ENCODE measurements at regions not wholly inside any gene's neighbourhood (a gene's known extent, or its start where the extent isn't known, plus 50 kb on each side); places are given as distances from the start of the nearest gene placed in this dataset.

DNA sequence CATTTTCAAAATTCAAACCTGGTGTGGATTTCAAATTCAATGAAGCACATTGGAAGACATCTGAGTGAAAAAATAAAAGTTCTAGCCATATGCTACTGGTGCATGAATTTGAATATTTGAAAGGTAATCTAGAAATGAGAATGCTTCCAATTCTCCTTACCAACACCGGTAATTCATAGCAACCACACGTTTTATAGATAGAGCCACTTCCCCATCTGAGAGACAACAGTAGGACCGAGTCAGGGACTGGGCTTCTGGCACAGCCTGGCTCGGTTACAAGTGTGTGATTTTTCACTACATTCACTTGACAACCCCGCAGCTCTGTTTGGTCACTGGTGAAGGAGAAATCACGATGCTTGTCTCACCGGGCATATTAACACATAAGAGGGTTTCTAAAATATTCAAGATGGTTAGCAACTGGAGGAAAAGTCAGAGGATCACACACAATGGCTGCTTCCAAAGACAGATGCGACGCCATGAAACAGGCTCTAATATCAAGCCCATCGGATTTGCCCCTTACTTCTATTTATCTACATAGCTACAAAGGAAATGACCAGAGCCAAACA is 86.5 kb upstream of the FOXN3 start:
- Histone ChIP-seq H3K9me3 (ENCODE audit: control insufficient read depth, insufficient read depth, low read length) (no peaks in the 10 kb centered on the region), H3K27me3 (ENCODE audit: control insufficient read depth, insufficient read depth, low read length) (no peaks in the 10 kb centered on the region), H3K27ac (ENCODE audit: low read depth, low read length) (no peak overlapping the region), H3K4me3 (ENCODE audit: low read depth, low read length) (no peak overlapping the region)
- no peak for DNase-seq (ENCODE audit: low read depth, low spot score)
- CTCF ChIA-PET: no interaction called here
- TF ChIP-seq, protein P1, sequence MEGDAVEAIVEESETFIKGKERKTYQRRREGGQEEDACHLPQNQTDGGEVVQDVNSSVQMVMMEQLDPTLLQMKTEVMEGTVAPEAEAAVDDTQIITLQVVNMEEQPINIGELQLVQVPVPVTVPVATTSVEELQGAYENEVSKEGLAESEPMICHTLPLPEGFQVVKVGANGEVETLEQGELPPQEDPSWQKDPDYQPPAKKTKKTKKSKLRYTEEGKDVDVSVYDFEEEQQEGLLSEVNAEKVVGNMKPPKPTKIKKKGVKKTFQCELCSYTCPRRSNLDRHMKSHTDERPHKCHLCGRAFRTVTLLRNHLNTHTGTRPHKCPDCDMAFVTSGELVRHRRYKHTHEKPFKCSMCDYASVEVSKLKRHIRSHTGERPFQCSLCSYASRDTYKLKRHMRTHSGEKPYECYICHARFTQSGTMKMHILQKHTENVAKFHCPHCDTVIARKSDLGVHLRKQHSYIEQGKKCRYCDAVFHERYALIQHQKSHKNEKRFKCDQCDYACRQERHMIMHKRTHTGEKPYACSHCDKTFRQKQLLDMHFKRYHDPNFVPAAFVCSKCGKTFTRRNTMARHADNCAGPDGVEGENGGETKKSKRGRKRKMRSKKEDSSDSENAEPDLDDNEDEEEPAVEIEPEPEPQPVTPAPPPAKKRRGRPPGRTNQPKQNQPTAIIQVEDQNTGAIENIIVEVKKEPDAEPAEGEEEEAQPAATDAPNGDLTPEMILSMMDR (IDR thresholded peaks at IDR 0.05; ENCODE audit: low read depth, low read length): no peak
- POLR2A ChIA-PET: no interaction called here

DNA sequence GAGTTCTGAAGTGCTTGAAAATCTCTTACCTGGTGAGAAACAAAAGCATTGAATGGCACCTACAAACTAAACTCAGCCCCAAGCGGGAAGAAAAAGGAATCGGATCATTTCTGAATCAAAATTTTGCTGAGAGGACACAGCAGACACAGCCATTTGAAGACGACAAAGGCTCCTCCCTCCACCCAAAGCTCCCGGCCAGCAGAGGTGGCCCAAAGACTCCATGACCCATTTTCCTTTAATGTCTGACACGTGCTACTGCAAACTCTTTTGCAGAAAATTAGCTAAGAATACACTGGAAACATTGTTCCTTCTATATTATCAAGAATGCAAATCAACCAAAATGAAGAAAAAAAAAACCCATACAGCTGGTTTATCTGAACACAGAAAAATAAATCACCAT is 85.9 kb upstream of the FOXN3 start:
- TF ChIP-seq, protein P1 (IDR thresholded peaks at IDR 0.05; ENCODE audit: low read depth, low read length): no peak
- Histone ChIP-seq H3K9me3 (ENCODE audit: control insufficient read depth, insufficient read depth, low read length) (no peaks in the 10 kb centered on the region), H3K27ac (ENCODE audit: low read depth, low read length) (no peak overlapping the region), H3K27me3 (ENCODE audit: control insufficient read depth, insufficient read depth, low read length) (no peaks in the 10 kb centered on the region), H3K4me3 (ENCODE audit: low read depth, low read length) (no peak overlapping the region)
- POLR2A ChIA-PET: no interaction called here
- CTCF ChIA-PET: no interaction called here
- no peak for DNase-seq (ENCODE audit: low read depth, low spot score)

DNA sequence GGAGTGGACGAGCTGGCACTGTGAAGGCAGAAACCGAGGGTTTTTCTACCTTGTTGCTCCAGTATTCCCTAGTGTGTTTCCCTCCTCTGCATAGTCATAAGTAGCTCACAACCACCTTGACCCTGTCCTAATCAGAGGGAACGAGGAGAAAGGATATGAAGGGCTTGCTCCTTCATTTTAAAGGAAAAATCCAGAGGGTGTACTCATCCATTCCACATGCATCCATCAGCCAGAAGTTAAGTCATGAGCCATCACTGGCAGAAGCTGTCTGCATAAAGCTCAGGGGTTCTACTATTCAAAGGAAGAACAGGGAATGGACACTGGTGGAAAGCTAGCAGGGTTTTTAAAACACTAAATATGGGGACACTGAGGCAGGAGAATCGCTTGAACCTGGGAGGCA is 84.3 kb upstream of the FOXN3 start:
- Histone ChIP-seq H3K27me3 (ENCODE audit: control insufficient read depth, insufficient read depth, low read length) (no peaks in the 10 kb centered on the region), H3K4me3 (ENCODE audit: low read depth, low read length) (no peak overlapping the region), H3K27ac (ENCODE audit: low read depth, low read length) (no peak overlapping the region), H3K9me3 (ENCODE audit: control insufficient read depth, insufficient read depth, low read length) (no peaks in the 10 kb centered on the region)
- CTCF ChIA-PET: no interaction called here
- DNase-seq (ENCODE audit: low read depth, low spot score): no peak
- TF ChIP-seq, protein P1 (IDR thresholded peaks at IDR 0.05; ENCODE audit: low read depth, low read length): no peak
- POLR2A ChIA-PET: no interaction called here

DNA sequence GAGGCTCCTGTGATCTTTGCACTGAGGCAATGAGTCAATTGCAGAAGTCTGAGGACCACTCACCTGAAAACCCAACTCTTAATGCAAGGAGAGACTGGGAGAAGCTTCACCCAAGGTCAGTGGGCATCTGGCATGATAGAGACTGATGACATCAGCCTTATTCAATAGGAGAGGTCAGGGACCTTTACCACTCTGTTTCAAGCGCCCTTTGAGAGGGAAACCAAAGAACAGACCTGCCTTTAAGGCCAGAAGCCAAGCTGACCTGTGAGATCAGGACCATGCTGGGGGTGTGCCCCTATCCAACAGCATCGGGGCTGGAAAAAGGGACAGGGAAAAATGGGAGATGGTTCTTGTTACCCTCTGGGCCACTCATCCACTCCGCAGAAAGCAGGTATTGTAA is 83.3 kb upstream of the FOXN3 start:
- no peak overlapping the region for H3K4me3 ChIP-seq (ENCODE audit: low read depth, low read length)
- H3K27me3 ChIP-seq (ENCODE audit: control insufficient read depth, insufficient read depth, low read length): no peaks in the 10 kb centered on the region
- no peak for DNase-seq (ENCODE audit: low read depth, low spot score)
- CTCF ChIA-PET: no interaction called here
- no peaks in the 10 kb centered on the region for H3K9me3 ChIP-seq (ENCODE audit: control insufficient read depth, insufficient read depth, low read length)
- TF ChIP-seq, protein P1 (IDR thresholded peaks at IDR 0.05; ENCODE audit: low read depth, low read length): no peak
- POLR2A ChIA-PET: no interaction called here
- H3K27ac ChIP-seq (ENCODE audit: low read depth, low read length): no peak overlapping the region

DNA sequence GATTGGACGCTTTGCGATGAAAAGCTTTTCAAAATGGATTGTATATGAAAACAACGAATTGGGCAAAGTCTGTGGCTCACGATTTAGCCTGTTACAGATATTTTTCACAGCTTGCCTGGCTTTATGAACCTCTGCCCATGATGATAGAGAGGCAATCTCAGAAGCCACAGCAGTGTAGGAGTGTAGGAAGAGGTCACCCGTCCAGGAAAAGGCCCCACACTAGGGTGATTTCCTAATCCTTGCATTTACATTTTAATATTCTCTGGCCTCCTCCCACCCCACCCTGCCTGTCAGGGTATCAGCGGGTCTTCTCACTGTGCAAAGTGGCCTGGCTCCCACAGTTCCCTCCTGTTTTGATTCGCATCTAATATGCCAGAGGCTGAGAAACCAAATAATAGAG is 81.8 kb upstream of the FOXN3 start:
- no peak for DNase-seq (ENCODE audit: low read depth, low spot score)
- Histone ChIP-seq H3K27me3 (ENCODE audit: control insufficient read depth, insufficient read depth, low read length) (no peaks in the 10 kb centered on the region), H3K4me3 (ENCODE audit: low read depth, low read length) (no peak overlapping the region), H3K9me3 (ENCODE audit: control insufficient read depth, insufficient read depth, low read length) (no peaks in the 10 kb centered on the region), H3K27ac (ENCODE audit: low read depth, low read length) (no peak overlapping the region)
- CTCF ChIA-PET: no interaction called here
- TF ChIP-seq, protein P1 (IDR thresholded peaks at IDR 0.05; ENCODE audit: low read depth, low read length): no peak
- POLR2A ChIA-PET: no interaction called here

Measured in AG04450 (cell line).